IMR-90 (cell line): ENCODE measurements at regions not wholly inside any gene's neighbourhood (a gene's known extent, or its start where the extent isn't known, plus 50 kb on each side); places are given as distances from the start of the nearest gene placed in this dataset.

ENCODE experiments used
- ATAC-seq: fragments of 200-7000 bp; cut with Tn5 transposase; 2 replicates; pipeline ENCODE4 v1.9.1; 2020; ENCODE audit warnings: low read depth, mild to moderate bottlenecking, moderate library complexity
- BruUV-seq: library from RNA; stranded (reverse); fragments of 400-500 nt; replicated peaks from 2 replicates; lab custom pipeline; 2021; lab: Mats Ljungman, UMichigan
- CTCF ChIA-PET: fragments of 300-600 bp; formaldehyde crosslinking; extraction: SDS; loops from one replicate; lab custom pipeline; 2021; ENCODE audit warnings: antibody characterized with exemption; lab: Yijun Ruan, JAX
- POLR2A ChIA-PET: fragments of 300-600 bp; sonication (Branson Sonifier 250); formaldehyde crosslinking; loops from one replicate; lab custom pipeline; 2022; ENCODE audit warnings: antibody characterized with exemption; ENCODE audit not compliant: unreplicated experiment; lab: Charles Lee
- DNase-seq: peaks from one replicate; pipeline ENCODE4 v3.0.0; 2013
- H2AFZ ChIP-seq: replicated peaks from 2 replicates; pipeline ENCODE3; 2013; ENCODE audit warnings: low read length, mild to moderate bottlenecking; ENCODE audit not compliant: poor library complexity
- H2AK5ac ChIP-seq: 2 replicates; pipeline ENCODE4 v1.6.1; 2013; ENCODE audit warnings: low read depth, low read length, inconsistent platforms
- H2AK9ac ChIP-seq: replicated peaks from 2 replicates; pipeline ENCODE3; 2013; ENCODE audit warnings: mild to moderate bottlenecking, low read depth, low read length, moderate library complexity; ENCODE audit not compliant: poor library complexity
- H2BK120ac ChIP-seq: 2 replicates; pipeline ENCODE4 v1.6.1; 2013; ENCODE audit warnings: low read depth, low read length, inconsistent platforms
- H2BK15ac ChIP-seq: 3 replicates; pipeline ENCODE4 v1.6.1; 2013; ENCODE audit warnings: low read depth, low read length, inconsistent platforms
- H2BK20ac ChIP-seq: 2 replicates; pipeline ENCODE4 v1.6.1; 2013; ENCODE audit warnings: low read depth, mild to moderate bottlenecking, inconsistent platforms, low read length, moderate library complexity
- H2BK5ac ChIP-seq: 2 replicates; pipeline ENCODE4 v1.6.1; 2013; ENCODE audit warnings: mild to moderate bottlenecking, low read depth, low read length, inconsistent platforms; ENCODE audit not compliant: poor library complexity, severe bottlenecking
- H3K14ac ChIP-seq: replicated peaks from 2 replicates; pipeline ENCODE4 v1.6.1; 2013; ENCODE audit warnings: low read depth, low read length, inconsistent platforms
- H3K18ac ChIP-seq: 2 replicates; pipeline ENCODE4 v1.6.1; 2013; ENCODE audit warnings: low read depth, low read length, control low read depth
- H3K23ac ChIP-seq: 2 replicates; pipeline ENCODE4 v1.6.1; 2013; ENCODE audit warnings: low read depth, low read length, inconsistent platforms
- H3K27ac ChIP-seq: 2 replicates; pipeline ENCODE4 v1.5.1; 2013; ENCODE audit warnings: mild to moderate bottlenecking, control low read depth, low read length; ENCODE audit not compliant: insufficient read depth
- H3K27me3 ChIP-seq: 2 replicates; pipeline ENCODE4 v1.6.1; 2013; ENCODE audit warnings: low read length; ENCODE audit not compliant: control insufficient read depth, insufficient read depth
- H3K36me3 ChIP-seq: 2 replicates; pipeline ENCODE4 v1.6.1; 2013; ENCODE audit warnings: low read length, mixed read lengths; ENCODE audit not compliant: control insufficient read depth, insufficient read depth
- H3K4ac ChIP-seq: 2 replicates; pipeline ENCODE4 v1.6.1; 2013; ENCODE audit warnings: low read depth, low read length, inconsistent platforms
- H3K4me1 ChIP-seq: 2 replicates; pipeline ENCODE4 v1.6.1; 2013; ENCODE audit warnings: low read length, mixed read lengths; ENCODE audit not compliant: control insufficient read depth, insufficient read depth
- H3K4me2 ChIP-seq: 2 replicates; pipeline ENCODE4 v1.6.1; 2013; ENCODE audit warnings: low read depth, mild to moderate bottlenecking, control low read depth, low read length, moderate library complexity
- H3K4me3 ChIP-seq: 2 replicates; pipeline ENCODE4 v1.5.1; 2013; ENCODE audit warnings: low read depth, mild to moderate bottlenecking, control low read depth, low read length, moderate library complexity; ENCODE audit not compliant: insufficient read depth
- H3K56ac ChIP-seq: 2 replicates; pipeline ENCODE4 v1.6.1; 2013; ENCODE audit warnings: low read length, inconsistent platforms; ENCODE audit not compliant: insufficient read depth; ENCODE audit errors: extremely low read depth
- H3K79me1 ChIP-seq, 2 experiments: 2 replicates each; pipeline ENCODE4 v1.6.1; 2013; ENCODE audit warnings: low read length in 2 of 2, inconsistent platforms in 1 of 2, low read depth in 1 of 2
- H3K9ac ChIP-seq: 2 replicates; pipeline ENCODE4 v1.6.1; 2013; ENCODE audit warnings: low read depth, low read length, control low read depth
- H3K9me1 ChIP-seq: 2 replicates; pipeline ENCODE4 v1.6.1; 2013; ENCODE audit warnings: low read length, inconsistent platforms; ENCODE audit not compliant: insufficient read depth
- H3K9me3 ChIP-seq: 2 replicates; pipeline ENCODE4 v1.6.1; 2013; ENCODE audit warnings: low read length; ENCODE audit not compliant: control insufficient read depth, insufficient read depth
- H4K20me1 ChIP-seq: 2 replicates; pipeline ENCODE4 v1.6.1; 2013; ENCODE audit warnings: low read length, inconsistent platforms; ENCODE audit not compliant: insufficient read depth
- H4K5ac ChIP-seq: 2 replicates; pipeline ENCODE4 v1.6.1; 2013; ENCODE audit warnings: mild to moderate bottlenecking, low read depth, low read length, control low read depth
- H4K8ac ChIP-seq, 2 experiments: 2 replicates each; pipeline ENCODE4 v1.6.1; 2013; ENCODE audit warnings: low read depth in 2 of 2, low read length in 2 of 2, control low read depth in 1 of 2, inconsistent platforms in 1 of 2
- H4K91ac ChIP-seq: 2 replicates; pipeline ENCODE4 v1.6.1; 2013; ENCODE audit warnings: low read depth, low read length, inconsistent platforms; ENCODE audit not compliant: insufficient read depth
- BHLHE40 ChIP-seq: fragments of 150-350 bp; IDR thresholded peaks from 2 replicates; pipeline ENCODE4 v1.6.1; 2016; ENCODE audit warnings: mild to moderate bottlenecking, low read depth, low read length
- CEBPB ChIP-seq: IDR thresholded peaks from 2 replicates; pipeline ENCODE4 v1.6.1; 2012; ENCODE audit warnings: low read depth, low read length, improper control_type of control experiment
- CTCF ChIP-seq: conservative IDR thresholded peaks from 2 replicates; pipeline ENCODE4 v1.5.1; 2012; ENCODE audit warnings: mild to moderate bottlenecking, low read depth, low read length, improper control_type of control experiment
- FOS ChIP-seq: fragments of 150-350 bp; IDR thresholded peaks from 2 replicates; pipeline ENCODE4 v1.6.1; 2016; ENCODE audit warnings: low read depth, low read length
- MAFK ChIP-seq: IDR thresholded peaks from 2 replicates; pipeline ENCODE4 v1.6.1; 2012; ENCODE audit warnings: low read depth, low read length, improper control_type of control experiment
- MAZ ChIP-seq: IDR thresholded peaks from 2 replicates; pipeline ENCODE4 v1.6.1; 2012; ENCODE audit warnings: low read depth, mild to moderate bottlenecking, low read length, improper control_type of control experiment, moderate library complexity, borderline replicate concordance
- MXI1 ChIP-seq: IDR thresholded peaks from 2 replicates; pipeline ENCODE4 v1.6.1; 2012; ENCODE audit warnings: low read depth, mild to moderate bottlenecking, low read length, moderate library complexity, borderline replicate concordance
- RAD21 ChIP-seq: IDR thresholded peaks from 2 replicates; pipeline ENCODE4 v1.6.1; 2012; ENCODE audit warnings: low read length, improper control_type of control experiment
- RCOR1 ChIP-seq: IDR thresholded peaks from 2 replicates; pipeline ENCODE4 v1.6.1; 2012; ENCODE audit warnings: mild to moderate bottlenecking, low read length, improper control_type of control experiment; ENCODE audit not compliant: insufficient replicate concordance
- USF2 ChIP-seq: fragments of 150-350 bp; IDR thresholded peaks from 2 replicates; pipeline ENCODE4 v1.6.1; 2017; ENCODE audit warnings: mild to moderate bottlenecking, antibody characterized with exemption, low read length, low read depth
- WGBS, 2 experiments: methylation state at CpG; one replicate each; pipeline versions ENCODE4 v1.1.5 to v1.1.7; 2013; ENCODE audit warnings: missing lambda C conversion rate in 2 of 2; ENCODE audit not compliant: insufficient read length in 1 of 2; ENCODE audit errors: extremely low coverage in 2 of 2; 5-methylcytosine and 5-hydroxymethylcytosine counted together
- dilution Hi-C: fragments of 300-500 bp; cut with HindIII; formaldehyde crosslinking; loops from one replicate; pipeline ENCODE4 v1.14.3; 2018; ENCODE audit warnings: low sequenced_read_pairs; ENCODE audit not compliant: unreplicated experiment
- in situ Hi-C: fragments of 300-500 bp; cut with MboI; formaldehyde crosslinking; loops from 3 replicates; pipeline ENCODE4 v1.14.3; 2019; ENCODE audit warnings: low sequenced_read_pairs, inconsistent platforms, mixed read lengths
- intact Hi-C: fragments of 100-400 bp; cut with micrococcal nuclease; formaldehyde crosslinking; loops from 2 replicates; pipeline ENCODE4 v1.10.0; 2022

DNA sequence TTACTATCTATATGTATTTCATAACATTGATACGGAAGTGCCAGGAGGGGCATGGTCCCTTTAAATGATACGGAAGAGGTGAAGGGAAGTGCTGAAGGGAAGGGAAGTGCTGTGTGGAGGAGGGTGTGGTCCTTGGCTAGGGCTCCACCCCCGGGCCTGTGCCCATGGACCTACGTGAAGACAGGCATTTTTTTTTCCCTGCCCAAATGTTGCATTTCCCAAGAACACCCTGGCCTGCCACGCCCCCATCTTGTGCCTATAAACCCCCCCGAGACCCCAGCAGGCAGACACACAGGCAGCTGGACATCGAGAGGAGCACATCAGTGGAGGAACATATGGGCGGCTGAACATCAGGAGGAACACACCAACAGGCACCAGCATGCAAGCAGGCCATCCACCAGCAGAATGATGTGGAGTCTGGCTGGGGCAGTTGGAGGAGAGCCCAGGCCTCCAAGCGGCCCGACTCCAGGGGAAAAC lies 134.1 kb downstream of the SLC41A2 start:
- Histone ChIP-seq H2BK120ac (no peak overlapping the region), H3K27me3 (no peaks in the 10 kb centered on the region), H4K8ac (no peak overlapping the region), H2BK15ac (no peak overlapping the region), H3K14ac (no peak overlapping the region), H3K56ac (no peak overlapping the region), H3K9ac (no peak overlapping the region), H3K9me1 (no peaks in the 10 kb centered on the region), H4K91ac (no peak overlapping the region), H3K23ac (no peak overlapping the region), H2BK5ac (no peak overlapping the region), H3K27ac (no peak overlapping the region), H3K36me3 (no peaks in the 10 kb centered on the region), H3K18ac (no peak overlapping the region), H3K4ac (no peak overlapping the region), H4K20me1 (no peaks in the 10 kb centered on the region), H2BK20ac (no peak overlapping the region), H3K4me2 (no peak overlapping the region), H4K5ac (no peak overlapping the region), H3K9me3 (peaks cover 5% of the 10 kb centered on the region; the same call in 1 of the 2 replicates), H2AFZ (no peak overlapping the region), H2AK9ac (no peak overlapping the region), H3K4me3 (no peak overlapping the region), H2AK5ac (no peak overlapping the region), H3K79me1 (no peaks in the 10 kb centered on the region), H3K4me1 (no peaks in the 10 kb centered on the region)
- CTCF ChIA-PET, result no interaction called here
- dilution Hi-C loops, result no loop called here
- POLR2A ChIA-PET, result no interaction called here
- in situ Hi-C loops, result no loop called here
- TF ChIP-seq USF2 (no peak), RCOR1 (no peak), MXI1 (no peak), RAD21 (no peak), CTCF (no peak), MAZ (no peak), FOS (no peak), MAFK (no peak), BHLHE40 (no peak), CEBPB (no peak)
- DNase-seq (no peak), ATAC-seq (no peak)
- no TSS peak for BruUV-seq
- intact Hi-C loops, result no loop called here
- 74% methylated on average over 3 of the region's 10 CpGs; no CpG with 5 or more reads in 1 of the 2 experiments for WGBS, 2 experiments
